ENCODE measurements at regions not wholly inside any gene's neighbourhood (a gene's known extent, or its start where the extent isn't known, plus 50 kb on each side); places are given as distances from the start of the nearest gene placed in this dataset.

GRCh38 chr2:39998617-39999016, 219.6 kb upstream of the THUMPD2 start:
- TF ChIP-seq CTCF (IDR thresholded peaks at IDR 0.05): no peak
- TF ChIP-seq POLR2A (IDR thresholded peaks at IDR 0.05): no peak

All from adrenal gland (tissue), 5 donors.